ENCODE measurements at regions not wholly inside any gene's neighbourhood (a gene's known extent, or its start where the extent isn't known, plus 50 kb on each side); places are given as distances from the start of the nearest gene placed in this dataset.

- no peak for TF ChIP-seq DMTF1 (CRISPR knock-in tag; IDR thresholded peaks at IDR 0.05)
- TF ChIP-seq HNF1B (CRISPR knock-in tag; IDR thresholded peaks at IDR 0.05): no peak
- TF ChIP-seq ZNF337 (CRISPR knock-in tag; IDR thresholded peaks at IDR 0.05; ENCODE audit: borderline replicate concordance, low read depth): no peak
- no peak for TF ChIP-seq MXD3 (CRISPR knock-in tag; IDR thresholded peaks at IDR 0.05)
- no peak for TF ChIP-seq RFXAP (CRISPR knock-in tag; IDR thresholded peaks at IDR 0.05; ENCODE audit: borderline replicate concordance)
- no peak for TF ChIP-seq GLI4 (CRISPR knock-in tag; IDR thresholded peaks at IDR 0.05; ENCODE audit: borderline replicate concordance)
- TF ChIP-seq MED8 (CRISPR knock-in tag; IDR thresholded peaks at IDR 0.05; ENCODE audit: insufficient replicate concordance): no peak
Measured at GRCh38 chr3:175965036-175965435, 1105.9 kb downstream of the NAALADL2 start (continued).

- Histone ChIP-seq H3K4me1 (ENCODE audit: insufficient read depth, low read length) (no peaks in the 10 kb centered on the region), H3K27me3 (ENCODE audit: control insufficient read depth in 1 of 2, insufficient read depth in 2 of 2, low read length in 2 of 2) (no peaks in the 10 kb centered on the region), H3K36me3 (replicated peaks in 1 of 2; ENCODE audit: control insufficient read depth in 1 of 2, insufficient read depth in 2 of 2, low read length in 2 of 2) (no peaks in the 10 kb centered on the region), H3K4me3 (replicated peaks in 1 of 3; ENCODE audit: insufficient read depth in 1 of 3, low read depth in 2 of 3, low read length in 3 of 3) (no peak overlapping the region), H2AFZ (ENCODE audit: low read length) (no peak overlapping the region), H4K20me1 (ENCODE audit: insufficient read depth, low read length) (no peaks in the 10 kb centered on the region), H3K9me3 (ENCODE audit: low read length) (peaks cover 70% of the 10 kb centered on the region), H3K4me2 (ENCODE audit: low read depth, low read length) (no peak overlapping the region), H3K27ac (ENCODE audit: extremely low read length, insufficient read depth, low read length) (no peak overlapping the region), H3K9ac (ENCODE audit: insufficient read depth, low read depth, low read length) (no peak overlapping the region), H3K79me2 (ENCODE audit: insufficient read depth, low read length) (no peaks in the 10 kb centered on the region)
- DNase-seq (ENCODE audit: low spot score) (no peak), FAIRE-seq (no peak), ATAC-seq (no peak)
- intact Hi-C loops (cut with micrococcal nuclease; ENCODE audit: unreplicated experiment): loop anchor here (1.0 kb wide), 1 partner anchor 473 kb away; no protein-coding TSS in a partner anchor
- no peak for TF ChIP-seq HNRNPH1 (optimal IDR thresholded peaks at IDR 0.05; ENCODE audit: low read depth, low read length)
- no peak for TF ChIP-seq RFX3 (CRISPR knock-in tag; IDR thresholded peaks at IDR 0.05)
- TF ChIP-seq BHLHE40 (IDR thresholded peaks at IDR 0.05; ENCODE audit: low read length): no peak
- ChIA-PET POLR2A (no interaction called here), CTCF (ENCODE audit: low intra/inter-chr PET ratio, low total read pairs) (no interaction called here)
- BruUV-seq (replicated peaks): no TSS peak
- 0% methylated on average over 1 of the region's 1 CpG for WGBS (ENCODE audit: low lambda C conversion rate)
- in situ Hi-C loops (cut with HindIII; ENCODE audit: extremely low pct_ligation_motif_present, low pct_unique_long_range_greater_than_20kb): no loop called here
Measured at GRCh38 chr3:175957427-175957826, 1098.3 kb downstream of the NAALADL2 start.
